GM13977 (cell line): ENCODE measurements at regions not wholly inside any gene's neighbourhood (a gene's known extent, or its start where the extent isn't known, plus 50 kb on each side); places are given as distances from the start of the nearest gene placed in this dataset.

Source experiments
- DNase-seq: peaks from one replicate; pipeline ENCODE4 v3.0.0; 2012; ENCODE audit warnings: low spot score
- in situ Hi-C: fragments of 300-500 bp; cut with MboI; formaldehyde crosslinking; loops from one replicate; pipeline ENCODE4 v1.12.0; 2022; ENCODE audit warnings: low sequenced_read_pairs, low pct_unique_long_range_greater_than_20kb, mixed read lengths, inconsistent platforms; ENCODE audit not compliant: unreplicated experiment
- TF ChIP-seq, protein P1 (sequence below): IDR thresholded peaks from 2 replicates; pipeline ENCODE4 v1.5.1; 2012; ENCODE audit warnings: mild to moderate bottlenecking, control low read depth; ENCODE audit not compliant: insufficient read depth; ENCODE audit errors: extremely low read depth, missing control alignments

GRCh38 chr10:52627279-52627678 is 145.3 kb downstream of the MBL2 start:
- TF ChIP-seq, protein P1, sequence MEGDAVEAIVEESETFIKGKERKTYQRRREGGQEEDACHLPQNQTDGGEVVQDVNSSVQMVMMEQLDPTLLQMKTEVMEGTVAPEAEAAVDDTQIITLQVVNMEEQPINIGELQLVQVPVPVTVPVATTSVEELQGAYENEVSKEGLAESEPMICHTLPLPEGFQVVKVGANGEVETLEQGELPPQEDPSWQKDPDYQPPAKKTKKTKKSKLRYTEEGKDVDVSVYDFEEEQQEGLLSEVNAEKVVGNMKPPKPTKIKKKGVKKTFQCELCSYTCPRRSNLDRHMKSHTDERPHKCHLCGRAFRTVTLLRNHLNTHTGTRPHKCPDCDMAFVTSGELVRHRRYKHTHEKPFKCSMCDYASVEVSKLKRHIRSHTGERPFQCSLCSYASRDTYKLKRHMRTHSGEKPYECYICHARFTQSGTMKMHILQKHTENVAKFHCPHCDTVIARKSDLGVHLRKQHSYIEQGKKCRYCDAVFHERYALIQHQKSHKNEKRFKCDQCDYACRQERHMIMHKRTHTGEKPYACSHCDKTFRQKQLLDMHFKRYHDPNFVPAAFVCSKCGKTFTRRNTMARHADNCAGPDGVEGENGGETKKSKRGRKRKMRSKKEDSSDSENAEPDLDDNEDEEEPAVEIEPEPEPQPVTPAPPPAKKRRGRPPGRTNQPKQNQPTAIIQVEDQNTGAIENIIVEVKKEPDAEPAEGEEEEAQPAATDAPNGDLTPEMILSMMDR, result no peak
- no peak for DNase-seq
- in situ Hi-C loops, result no loop called here

GRCh38 chr10:52631146-52631545 is 141.4 kb downstream of the MBL2 start:
- no peak for DNase-seq
- in situ Hi-C loops, result no loop called here

GRCh38 chr10:52631648-52632047 is 140.9 kb downstream of the MBL2 start:
- no peak for DNase-seq
- in situ Hi-C loops, result no loop called here
- TF ChIP-seq, protein P1, result no peak

More at GRCh38 chr10:52631146-52631545, 141.4 kb downstream of the MBL2 start:
- TF ChIP-seq, protein P1, result no peak

GRCh38 chr10:52632591-52632990 is 140.0 kb downstream of the MBL2 start:
- TF ChIP-seq, protein P1, result no peak
- DNase-seq, result no peak
- in situ Hi-C loops, result no loop called here

DNA sequence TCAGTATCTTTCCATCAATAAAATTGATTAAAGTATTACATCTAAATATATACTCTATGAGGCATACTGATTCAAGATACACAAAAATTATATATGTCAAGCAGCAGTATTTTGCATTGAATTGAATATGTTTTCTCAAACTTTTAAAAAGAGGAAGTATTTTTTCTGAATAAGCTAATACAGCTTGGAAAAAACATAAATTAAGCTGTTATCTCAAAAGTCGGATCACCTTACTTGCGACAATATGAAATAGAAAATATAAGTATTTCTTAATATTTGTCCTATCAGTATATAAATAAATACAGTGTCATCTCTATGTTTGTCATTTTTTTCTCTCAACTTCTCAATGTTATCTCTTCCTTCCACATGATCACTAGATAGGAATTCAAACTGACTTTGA is 139.3 kb downstream of the MBL2 start:
- no peak for DNase-seq
- in situ Hi-C loops, result no loop called here
- TF ChIP-seq, protein P1, result no peak

GRCh38 chr10:52635651-52636050 is 136.9 kb downstream of the MBL2 start:
- in situ Hi-C loops, result no loop called here
- DNase-seq, result no peak
- TF ChIP-seq, protein P1, result no peak

DNA sequence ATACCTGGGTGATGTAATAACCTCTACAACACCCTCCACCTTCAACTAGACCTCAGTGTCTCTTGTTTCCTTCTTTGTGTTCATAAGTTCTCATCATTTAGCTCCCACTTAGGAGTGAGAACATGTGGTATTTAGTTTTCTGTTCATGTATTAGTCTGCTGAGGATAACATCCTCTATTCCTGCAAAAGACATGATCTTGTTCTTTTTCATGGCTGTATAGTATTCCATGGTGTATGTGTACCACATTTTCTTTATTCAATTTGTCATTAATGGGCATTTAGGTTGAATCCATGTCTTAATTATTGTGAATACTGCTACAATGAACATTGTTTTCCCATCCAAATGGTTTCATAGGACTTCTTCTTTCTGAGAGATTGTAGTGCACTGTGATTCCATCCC is 135.7 kb downstream of the MBL2 start:
- TF ChIP-seq, protein P1, result no peak
- in situ Hi-C loops, result no loop called here
- no peak for DNase-seq
